Retinal pigment epithelial cell (primary cell): ENCODE measurements at regions not wholly inside any gene's neighbourhood (a gene's known extent, or its start where the extent isn't known, plus 50 kb on each side); places are given as distances from the start of the nearest gene placed in this dataset.
A peak's percentile ranks its signal among the peaks of the same experiment; 100 is the strongest.

Experiments
- DNase-seq: peaks from one replicate; pipeline ENCODE4 v3.0.0-alpha.2; 2010; ENCODE audit warnings: low read depth
- H3K4me3 ChIP-seq: 2 replicates; pipeline ENCODE4 v1.5.1; 2011; ENCODE audit warnings: mild to moderate bottlenecking, low read length, control low read depth, moderate library complexity
- TF ChIP-seq, protein P1 (sequence below): conservative IDR thresholded peaks from 2 replicates; pipeline ENCODE4 v1.5.1; 2011; ENCODE audit warnings: low read depth, low read length, control low read depth, inconsistent platforms

DNA sequence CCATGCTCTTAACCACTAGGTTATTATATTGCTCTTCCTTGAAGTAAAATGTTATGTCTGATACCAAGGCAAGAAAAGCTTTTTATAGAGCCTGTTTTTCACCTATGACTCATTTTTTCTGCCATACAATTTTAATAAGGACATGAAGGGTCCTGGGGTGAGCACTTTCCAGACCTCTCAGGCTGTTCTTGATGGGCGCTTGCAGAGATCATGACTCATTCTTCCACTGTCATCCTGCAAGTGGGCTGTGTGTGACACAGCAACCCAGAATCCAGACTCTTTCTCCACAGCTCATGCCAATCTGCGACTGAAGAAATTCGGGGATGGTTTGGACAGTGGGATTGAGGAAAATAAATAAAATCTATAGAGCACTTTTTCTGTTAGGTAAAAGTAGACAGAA, 506.7 kb upstream of the NBEA start:
- DNase-seq = no peak
- TF ChIP-seq, protein P1, sequence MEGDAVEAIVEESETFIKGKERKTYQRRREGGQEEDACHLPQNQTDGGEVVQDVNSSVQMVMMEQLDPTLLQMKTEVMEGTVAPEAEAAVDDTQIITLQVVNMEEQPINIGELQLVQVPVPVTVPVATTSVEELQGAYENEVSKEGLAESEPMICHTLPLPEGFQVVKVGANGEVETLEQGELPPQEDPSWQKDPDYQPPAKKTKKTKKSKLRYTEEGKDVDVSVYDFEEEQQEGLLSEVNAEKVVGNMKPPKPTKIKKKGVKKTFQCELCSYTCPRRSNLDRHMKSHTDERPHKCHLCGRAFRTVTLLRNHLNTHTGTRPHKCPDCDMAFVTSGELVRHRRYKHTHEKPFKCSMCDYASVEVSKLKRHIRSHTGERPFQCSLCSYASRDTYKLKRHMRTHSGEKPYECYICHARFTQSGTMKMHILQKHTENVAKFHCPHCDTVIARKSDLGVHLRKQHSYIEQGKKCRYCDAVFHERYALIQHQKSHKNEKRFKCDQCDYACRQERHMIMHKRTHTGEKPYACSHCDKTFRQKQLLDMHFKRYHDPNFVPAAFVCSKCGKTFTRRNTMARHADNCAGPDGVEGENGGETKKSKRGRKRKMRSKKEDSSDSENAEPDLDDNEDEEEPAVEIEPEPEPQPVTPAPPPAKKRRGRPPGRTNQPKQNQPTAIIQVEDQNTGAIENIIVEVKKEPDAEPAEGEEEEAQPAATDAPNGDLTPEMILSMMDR = no peak
- H3K4me3 ChIP-seq = no peak overlapping the region

DNA sequence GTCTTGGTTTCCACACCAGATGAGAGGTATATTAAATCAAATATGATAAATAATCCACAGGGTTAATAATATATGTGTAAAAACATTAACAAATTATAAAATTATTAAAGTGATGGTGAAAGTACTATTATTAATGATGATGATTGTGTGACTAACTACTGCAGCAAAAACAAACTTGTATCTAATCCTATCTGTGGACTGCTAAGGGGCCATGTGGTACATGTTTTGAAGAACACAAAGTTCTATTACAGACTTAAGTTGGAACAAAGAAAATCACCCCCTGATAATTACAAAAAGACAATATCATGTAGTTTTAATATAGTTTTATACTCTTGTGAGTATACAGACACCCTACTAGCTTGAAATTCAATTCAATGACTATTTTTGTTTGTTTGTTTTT, 504.2 kb upstream of the NBEA start:
- TF ChIP-seq, protein P1 = no peak
- DNase-seq = no peak
- no peak overlapping the region for H3K4me3 ChIP-seq

DNA sequence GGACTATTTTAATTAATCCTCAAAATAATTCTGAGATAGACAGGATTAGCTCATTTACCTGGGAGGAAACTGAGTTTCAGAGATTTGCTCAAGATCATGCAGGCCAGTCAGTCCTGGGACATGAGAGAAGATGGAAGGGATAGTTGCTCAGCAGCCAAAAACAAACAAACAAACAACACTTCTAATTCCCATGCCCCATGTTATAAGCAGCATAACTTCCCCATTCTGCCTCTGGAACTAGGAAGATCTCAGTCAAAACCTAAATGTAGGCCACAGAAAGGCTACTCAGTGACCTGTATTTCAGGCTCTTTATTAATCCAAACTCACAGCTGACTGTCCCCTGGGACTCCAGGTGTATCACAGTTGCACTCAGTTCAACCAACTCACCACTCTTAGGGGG, 489.2 kb upstream of the NBEA start:
- H3K4me3 ChIP-seq = no peak overlapping the region
- TF ChIP-seq, protein P1 = no peak
- DNase-seq = no peak

DNA sequence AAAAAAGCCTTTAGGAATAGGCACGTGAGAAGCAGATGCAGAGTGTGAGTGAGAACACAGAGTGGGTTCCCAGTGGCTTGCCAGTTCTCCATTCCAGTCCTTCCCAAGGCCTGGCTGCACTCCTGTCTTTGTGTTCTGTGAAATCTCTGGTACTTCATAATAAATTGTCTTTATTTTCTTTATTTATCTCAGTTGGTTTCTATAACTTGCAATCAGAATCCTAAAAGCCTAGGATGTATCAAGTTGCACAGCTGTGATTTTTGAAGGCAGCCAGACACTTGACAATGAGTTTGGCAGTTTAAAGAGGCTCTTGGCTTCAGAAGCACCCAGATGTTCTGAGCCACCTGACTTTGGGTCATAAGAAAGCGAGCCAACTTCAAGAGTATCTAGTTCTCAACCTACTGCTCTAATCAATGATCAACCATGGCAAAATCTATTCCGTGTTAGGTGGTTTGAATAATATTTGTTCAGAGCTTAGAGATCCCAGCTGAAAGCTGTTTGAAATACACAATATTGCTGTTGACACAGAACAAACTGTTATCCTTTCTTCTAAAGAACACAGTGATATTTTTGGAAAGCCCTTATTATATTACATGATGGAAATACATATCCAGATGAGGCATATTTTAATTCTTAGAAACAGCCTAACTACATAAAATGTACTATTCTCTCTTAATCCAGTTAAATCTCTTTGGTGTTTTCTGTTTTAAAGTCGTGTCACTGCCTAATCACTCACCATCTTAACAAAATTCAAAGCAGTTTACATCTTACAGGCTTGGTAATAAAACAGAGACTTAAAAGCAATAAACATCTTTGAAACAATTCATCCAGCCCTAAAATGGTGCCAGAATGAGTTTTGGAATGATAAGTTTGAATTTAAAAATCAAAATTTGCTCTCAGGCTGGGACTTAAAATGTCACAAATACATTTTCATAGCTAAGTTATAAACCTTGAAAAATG, 483.0 kb upstream of the NBEA start:
- TF ChIP-seq, protein P1 = no peak
- no peak for DNase-seq
- no peak overlapping the region for H3K4me3 ChIP-seq

DNA sequence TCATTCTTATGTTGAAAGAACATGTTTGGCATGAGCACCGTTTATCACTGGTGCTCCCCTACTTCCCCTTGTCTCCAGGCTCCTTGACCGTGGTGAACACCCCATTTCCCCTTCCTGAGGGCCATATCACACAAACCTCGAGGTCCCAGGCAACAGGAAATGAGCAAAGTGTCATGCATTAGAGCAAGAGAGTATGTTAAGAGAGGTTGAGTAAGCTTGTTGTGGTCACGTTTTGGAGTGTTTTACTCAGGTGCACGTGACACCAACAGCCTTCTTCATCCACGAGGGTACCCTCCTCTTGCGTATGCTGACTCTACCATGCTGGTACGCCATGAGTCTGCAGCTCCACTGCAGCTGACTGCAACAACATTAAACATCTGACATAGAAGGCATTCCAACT, 482.2 kb upstream of the NBEA start:
- TF ChIP-seq, protein P1 = no peak
- no peak overlapping the region for H3K4me3 ChIP-seq
- DNase-seq = no peak

DNA sequence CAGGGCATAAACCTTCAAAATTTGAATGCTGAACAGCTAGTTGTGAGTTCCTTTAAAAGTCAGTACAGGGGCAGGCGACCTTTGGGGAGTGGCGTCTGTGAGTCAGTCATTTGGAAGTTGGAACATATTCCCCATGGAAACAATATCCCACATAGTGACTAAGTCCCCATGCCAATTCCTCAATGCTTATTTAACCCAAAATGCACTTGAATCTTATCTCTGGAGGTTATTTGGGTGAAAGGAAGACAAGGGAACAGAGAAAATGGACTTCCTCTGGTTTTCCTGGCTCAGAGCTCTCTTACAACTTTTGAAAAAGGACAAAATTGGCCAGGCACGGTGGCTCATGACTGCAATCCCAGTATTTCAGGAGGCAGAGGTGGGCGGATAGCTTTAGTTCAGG, 479.2 kb upstream of the NBEA start:
- no peak overlapping the region for H3K4me3 ChIP-seq
- peak; percentile 37 for DNase-seq
- TF ChIP-seq, protein P1 = no peak

DNA sequence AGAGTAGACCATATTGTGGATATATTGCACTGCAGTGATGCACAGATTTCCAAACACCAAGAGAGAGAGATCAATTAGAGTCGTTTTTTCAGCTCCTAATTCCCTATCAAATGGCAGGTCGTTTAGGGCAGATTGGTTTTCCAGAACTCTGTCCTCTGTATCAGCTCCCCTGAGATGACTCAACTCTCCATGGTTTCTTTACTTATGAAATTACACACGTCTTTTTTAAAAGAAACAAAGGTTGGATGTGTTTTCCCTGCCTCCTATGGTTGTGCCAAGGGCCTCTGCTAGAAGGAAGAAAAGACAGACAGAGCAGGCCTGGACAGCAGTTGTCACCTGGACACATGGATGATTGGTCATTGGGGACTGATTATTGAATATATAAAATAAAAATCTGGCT, 478.1 kb upstream of the NBEA start:
- TF ChIP-seq, protein P1 = no peak
- no peak overlapping the region for H3K4me3 ChIP-seq
- DNase-seq = no peak
